ENCODE measurements at regions not wholly inside any gene's neighbourhood (a gene's known extent, or its start where the extent isn't known, plus 50 kb on each side); places are given as distances from the start of the nearest gene placed in this dataset.

DNA sequence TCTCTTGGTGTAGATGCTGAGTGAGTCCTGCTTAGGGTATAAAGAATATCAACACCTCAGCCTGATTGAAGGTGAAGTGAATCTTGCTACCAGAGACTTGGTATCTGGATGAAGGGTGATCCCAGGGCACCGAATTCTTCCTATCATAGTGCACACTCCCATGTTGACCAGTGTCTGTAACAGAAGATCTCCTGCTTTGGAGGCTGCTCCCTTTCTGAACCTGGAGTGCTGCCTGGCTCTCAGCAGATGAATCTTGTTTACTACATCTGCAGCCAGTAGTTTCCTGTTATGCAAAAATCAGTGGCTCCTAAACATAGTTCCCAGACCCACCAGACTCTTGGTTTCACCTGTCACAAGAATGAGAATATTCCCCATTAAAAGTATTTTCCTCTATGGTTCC lies 191.7 kb upstream of the GK2 start:
- TF ChIP-seq ZFX (IDR thresholded peaks at IDR 0.05; ENCODE audit: borderline replicate concordance) = no peak
- TF ChIP-seq, protein P1, sequence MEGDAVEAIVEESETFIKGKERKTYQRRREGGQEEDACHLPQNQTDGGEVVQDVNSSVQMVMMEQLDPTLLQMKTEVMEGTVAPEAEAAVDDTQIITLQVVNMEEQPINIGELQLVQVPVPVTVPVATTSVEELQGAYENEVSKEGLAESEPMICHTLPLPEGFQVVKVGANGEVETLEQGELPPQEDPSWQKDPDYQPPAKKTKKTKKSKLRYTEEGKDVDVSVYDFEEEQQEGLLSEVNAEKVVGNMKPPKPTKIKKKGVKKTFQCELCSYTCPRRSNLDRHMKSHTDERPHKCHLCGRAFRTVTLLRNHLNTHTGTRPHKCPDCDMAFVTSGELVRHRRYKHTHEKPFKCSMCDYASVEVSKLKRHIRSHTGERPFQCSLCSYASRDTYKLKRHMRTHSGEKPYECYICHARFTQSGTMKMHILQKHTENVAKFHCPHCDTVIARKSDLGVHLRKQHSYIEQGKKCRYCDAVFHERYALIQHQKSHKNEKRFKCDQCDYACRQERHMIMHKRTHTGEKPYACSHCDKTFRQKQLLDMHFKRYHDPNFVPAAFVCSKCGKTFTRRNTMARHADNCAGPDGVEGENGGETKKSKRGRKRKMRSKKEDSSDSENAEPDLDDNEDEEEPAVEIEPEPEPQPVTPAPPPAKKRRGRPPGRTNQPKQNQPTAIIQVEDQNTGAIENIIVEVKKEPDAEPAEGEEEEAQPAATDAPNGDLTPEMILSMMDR (IDR thresholded peaks at IDR 0.05) = no peak
